HL-60 (cell line): ENCODE measurements at regions not wholly inside any gene's neighbourhood (a gene's known extent, or its start where the extent isn't known, plus 50 kb on each side); places are given as distances from the start of the nearest gene placed in this dataset.

Experiments
- CTCF ChIP-seq: IDR thresholded peaks from one replicate; pipeline ENCODE4 v1.5.1; 2011; ENCODE audit warnings: low read length, control low read depth, inconsistent platforms; ENCODE audit not compliant: insufficient read depth
- POLR2AphosphoS5 ChIP-seq: IDR thresholded peaks from 2 replicates; pipeline ENCODE4 v1.6.1; 2012; ENCODE audit warnings: low read depth
- REST ChIP-seq: IDR thresholded peaks from 2 replicates; pipeline ENCODE4 v1.6.1; 2012; ENCODE audit warnings: low read depth; ENCODE audit not compliant: insufficient replicate concordance
- SPI1 ChIP-seq: IDR thresholded peaks from 2 replicates; pipeline ENCODE4 v1.6.1; 2012; ENCODE audit warnings: low read depth, mild to moderate bottlenecking, borderline replicate concordance

- no peak for TF ChIP-seq CTCF
- no peak for TF ChIP-seq SPI1
- no peak for TF ChIP-seq POLR2AphosphoS5
- TF ChIP-seq REST: no peak
Measured at GRCh38 chr2:220144411-220144810, 517.0 kb downstream of the SLC4A3 start.
